Psoas muscle (tissue), 7 donors: ENCODE measurements at regions not wholly inside any gene's neighbourhood (a gene's known extent, or its start where the extent isn't known, plus 50 kb on each side); places are given as distances from the start of the nearest gene placed in this dataset.

Source experiments
- ATAC-seq, 4 donors: fragments of 200-7000 bp; cut with Tn5 transposase; one replicate each; pipeline ENCODE4 v1.9.1; 2020; ENCODE audit warnings: moderate library complexity in 3 of 4, mild to moderate bottlenecking in 2 of 4
- DNase-seq, 2 donors: peaks; one replicate each; pipeline ENCODE4 v3.0.0-alpha.2; 2020
- H3K27ac ChIP-seq: fragments of 200-600 bp; one replicate; pipeline ENCODE4 v1.8.0; 2022
- H3K27me3 ChIP-seq, 3 donors: fragments of 200-600 bp in 1 of 3; one replicate each; pipeline versions ENCODE4 v1.6.1 to v1.8.0; 2013 to 2022; ENCODE audit warnings: low read length in 2 of 3, mild to moderate bottlenecking in 2 of 3, moderate library complexity in 1 of 3; ENCODE audit not compliant: insufficient read depth in 3 of 3
- H3K36me3 ChIP-seq, 2 donors: fragments of 200-600 bp in 1 of 2; one replicate each; pipeline versions ENCODE4 v1.6.1 to v1.8.0; 2013 to 2022; ENCODE audit warnings: low read depth in 1 of 2, mild to moderate bottlenecking in 1 of 2, moderate library complexity in 1 of 2; ENCODE audit not compliant: insufficient read depth in 1 of 2
- H3K4me1 ChIP-seq: fragments of 200-600 bp; one replicate; pipeline ENCODE4 v1.8.0; 2022
- H3K4me3 ChIP-seq: fragments of 200-600 bp; one replicate; pipeline ENCODE4 v1.8.0; 2022; ENCODE audit warnings: mild to moderate bottlenecking
- H3K9me3 ChIP-seq: fragments of 200-600 bp; one replicate; pipeline ENCODE4 v1.8.0; 2022
- CTCF ChIP-seq: fragments of 200-600 bp; IDR thresholded peaks from one replicate; pipeline ENCODE4 v1.8.0; 2022; ENCODE audit warnings: antibody characterized with exemption
- WGBS, 3 donors: extraction: QIAGEN DNeasy Blood & Tissue Kit; methylation state at CpG; one replicate each; pipeline versions ENCODE4 v1.1.6 to v1.1.7; 2013; 5-methylcytosine and 5-hydroxymethylcytosine counted together
- intact Hi-C, 2 donors: fragments of 100-400 bp; cut with DNase I; formaldehyde crosslinking; loops; one replicate each; pipeline versions ENCODE4 v1.11.0 to v1.14.2; 2022
- donor health status: healthy with polysubstance abuse.
- donor health status: DM: no; HTN: no; CAD: no; lungs with moderate emphysema.
- donor health status: Bipolar disorder and iron deficiency.
- donor health status: healthy.
- donor health status: DM: yes; HTN: yes; CAD: no.
- donor health status: DM: no; HTN: no; CAD: no.
- donor health status: DM: yes; HTN: yes; CAD: no.

GRCh38 chr3:168398371-168399025 lies 302.8 kb upstream of the GOLIM4 start:
- ATAC-seq (no peak), DNase-seq (no peak)
- no peaks in the 10 kb centered on the region for H3K36me3 ChIP-seq
- intact Hi-C loops, result no loop called here
- no peak overlapping the region for H3K4me3 ChIP-seq
- no peaks in the 10 kb centered on the region for H3K27me3 ChIP-seq
- no peaks in the 10 kb centered on the region for H3K4me1 ChIP-seq
- no peaks in the 10 kb centered on the region for H3K9me3 ChIP-seq
- no peak overlapping the region for H3K27ac ChIP-seq
- no peak for TF ChIP-seq CTCF

DNA sequence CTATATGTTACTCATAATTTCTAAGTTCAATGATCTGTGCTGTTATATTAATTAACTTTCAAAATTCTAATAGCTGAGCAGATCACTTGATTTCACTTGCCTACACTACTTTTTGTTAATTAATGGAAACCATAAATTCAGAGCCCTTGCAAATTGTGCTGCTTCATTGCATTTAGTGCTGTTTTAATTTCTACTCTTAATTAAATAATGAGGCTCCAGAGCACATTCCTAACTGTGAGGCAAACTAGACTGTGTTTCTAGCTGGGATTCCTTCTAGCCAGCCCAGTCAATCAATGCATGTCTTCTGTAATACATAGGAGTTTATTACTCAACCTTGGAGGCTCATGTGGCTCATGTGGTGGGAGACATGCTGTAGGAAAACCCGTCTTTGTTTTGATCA lies 301.1 kb upstream of the GOLIM4 start:
- WGBS, 3 donors, result 65 to 72% (median 70%) methylated on average over 1 of the region's 1 CpG
- H3K4me1 ChIP-seq, result no peaks in the 10 kb centered on the region
- intact Hi-C loops, result no loop called here
- ATAC-seq (no peak), DNase-seq (no peak)
- no peaks in the 10 kb centered on the region for H3K9me3 ChIP-seq
- no peak overlapping the region for H3K27ac ChIP-seq
- no peaks in the 10 kb centered on the region for H3K27me3 ChIP-seq
- H3K4me3 ChIP-seq, result no peak overlapping the region
- no peaks in the 10 kb centered on the region for H3K36me3 ChIP-seq
- no peak for TF ChIP-seq CTCF

GRCh38 chr3:168395551-168395950 lies 299.8 kb upstream of the GOLIM4 start:
- WGBS, 3 donors, result 63 to 84% (median 73%) methylated on average over 2 of the region's 2 CpGs
- no peak overlapping the region for H3K27ac ChIP-seq
- intact Hi-C loops, result no loop called here
- ATAC-seq (no peak), DNase-seq (no peak)
- H3K4me3 ChIP-seq, result no peak overlapping the region
- TF ChIP-seq CTCF, result no peak
- H3K9me3 ChIP-seq, result no peaks in the 10 kb centered on the region
- no peaks in the 10 kb centered on the region for H3K36me3 ChIP-seq
- no peaks in the 10 kb centered on the region for H3K27me3 ChIP-seq
- no peaks in the 10 kb centered on the region for H3K4me1 ChIP-seq

GRCh38 chr3:168394439-168394838 lies 298.7 kb upstream of the GOLIM4 start:
- intact Hi-C loops, result no loop called here
- H3K27me3 ChIP-seq, result no peaks in the 10 kb centered on the region
- no peaks in the 10 kb centered on the region for H3K4me1 ChIP-seq
- no peak for TF ChIP-seq CTCF
- ATAC-seq, result no peak
- 72 to 80% (median 76%) methylated on average over 2 of the region's 2 CpGs for WGBS, 3 donors
- no peak overlapping the region for H3K27ac ChIP-seq
- DNase-seq, result no peak
- H3K4me3 ChIP-seq, result no peak overlapping the region
- no peaks in the 10 kb centered on the region for H3K9me3 ChIP-seq
- no peaks in the 10 kb centered on the region for H3K36me3 ChIP-seq

DNA sequence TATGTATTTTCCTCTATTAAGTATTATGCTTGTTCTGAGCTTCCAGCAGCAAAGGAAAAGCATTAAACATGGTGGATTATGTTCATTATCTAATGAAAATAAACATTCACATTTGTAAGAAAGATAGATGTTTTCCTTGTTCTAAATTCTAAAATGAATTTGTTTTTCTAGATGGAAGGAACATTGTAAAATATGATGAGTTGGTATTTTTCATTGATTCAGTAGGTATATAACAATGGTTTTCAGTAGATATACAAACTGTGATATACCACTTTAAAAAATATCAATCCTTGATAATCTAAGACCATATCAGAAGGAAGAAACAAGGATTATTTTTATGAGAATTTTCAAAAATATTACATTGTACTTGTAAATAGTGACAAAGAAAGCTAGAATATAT lies 290.6 kb upstream of the GOLIM4 start:
- ATAC-seq (no peak), DNase-seq (no peak)
- Histone ChIP-seq H3K27ac (no peak overlapping the region), H3K4me3 (no peak overlapping the region), H3K36me3 (no peaks in the 10 kb centered on the region), H3K9me3 (no peaks in the 10 kb centered on the region), H3K4me1 (no peaks in the 10 kb centered on the region), H3K27me3 (no peaks in the 10 kb centered on the region)
- TF ChIP-seq CTCF, result no peak
- intact Hi-C loops, result no loop called here
